ENCODE measurements at regions not wholly inside any gene's neighbourhood (a gene's known extent, or its start where the extent isn't known, plus 50 kb on each side); places are given as distances from the start of the nearest gene placed in this dataset.

GRCh38 chr2:78615956-78616355, 409.5 kb upstream of the REG3G start:
- TF ChIP-seq CTCF (tag by site-specific recombination; IDR thresholded peaks at IDR 0.05) (no peak), ZBTB7A (tag by site-specific recombination; IDR thresholded peaks at IDR 0.05; ENCODE audit: low read depth) (no peak), ZNF133 (tag by site-specific recombination; IDR thresholded peaks at IDR 0.05) (no peak), ZNF596 (tag by site-specific recombination; IDR thresholded peaks at IDR 0.05) (no peak)
- TF ChIP-seq, protein P1, sequence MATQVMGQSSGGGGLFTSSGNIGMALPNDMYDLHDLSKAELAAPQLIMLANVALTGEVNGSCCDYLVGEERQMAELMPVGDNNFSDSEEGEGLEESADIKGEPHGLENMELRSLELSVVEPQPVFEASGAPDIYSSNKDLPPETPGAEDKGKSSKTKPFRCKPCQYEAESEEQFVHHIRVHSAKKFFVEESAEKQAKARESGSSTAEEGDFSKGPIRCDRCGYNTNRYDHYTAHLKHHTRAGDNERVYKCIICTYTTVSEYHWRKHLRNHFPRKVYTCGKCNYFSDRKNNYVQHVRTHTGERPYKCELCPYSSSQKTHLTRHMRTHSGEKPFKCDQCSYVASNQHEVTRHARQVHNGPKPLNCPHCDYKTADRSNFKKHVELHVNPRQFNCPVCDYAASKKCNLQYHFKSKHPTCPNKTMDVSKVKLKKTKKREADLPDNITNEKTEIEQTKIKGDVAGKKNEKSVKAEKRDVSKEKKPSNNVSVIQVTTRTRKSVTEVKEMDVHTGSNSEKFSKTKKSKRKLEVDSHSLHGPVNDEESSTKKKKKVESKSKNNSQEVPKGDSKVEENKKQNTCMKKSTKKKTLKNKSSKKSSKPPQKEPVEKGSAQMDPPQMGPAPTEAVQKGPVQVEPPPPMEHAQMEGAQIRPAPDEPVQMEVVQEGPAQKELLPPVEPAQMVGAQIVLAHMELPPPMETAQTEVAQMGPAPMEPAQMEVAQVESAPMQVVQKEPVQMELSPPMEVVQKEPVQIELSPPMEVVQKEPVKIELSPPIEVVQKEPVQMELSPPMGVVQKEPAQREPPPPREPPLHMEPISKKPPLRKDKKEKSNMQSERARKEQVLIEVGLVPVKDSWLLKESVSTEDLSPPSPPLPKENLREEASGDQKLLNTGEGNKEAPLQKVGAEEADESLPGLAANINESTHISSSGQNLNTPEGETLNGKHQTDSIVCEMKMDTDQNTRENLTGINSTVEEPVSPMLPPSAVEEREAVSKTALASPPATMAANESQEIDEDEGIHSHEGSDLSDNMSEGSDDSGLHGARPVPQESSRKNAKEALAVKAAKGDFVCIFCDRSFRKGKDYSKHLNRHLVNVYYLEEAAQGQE (tag by site-specific recombination; IDR thresholded peaks at IDR 0.05) = no peak

Data from HEK293 (cell line).